ENCODE measurements at regions not wholly inside any gene's neighbourhood (a gene's known extent, or its start where the extent isn't known, plus 50 kb on each side); places are given as distances from the start of the nearest gene placed in this dataset.
A peak's percentile ranks its signal among the peaks of the same experiment; 100 is the strongest.

DNA sequence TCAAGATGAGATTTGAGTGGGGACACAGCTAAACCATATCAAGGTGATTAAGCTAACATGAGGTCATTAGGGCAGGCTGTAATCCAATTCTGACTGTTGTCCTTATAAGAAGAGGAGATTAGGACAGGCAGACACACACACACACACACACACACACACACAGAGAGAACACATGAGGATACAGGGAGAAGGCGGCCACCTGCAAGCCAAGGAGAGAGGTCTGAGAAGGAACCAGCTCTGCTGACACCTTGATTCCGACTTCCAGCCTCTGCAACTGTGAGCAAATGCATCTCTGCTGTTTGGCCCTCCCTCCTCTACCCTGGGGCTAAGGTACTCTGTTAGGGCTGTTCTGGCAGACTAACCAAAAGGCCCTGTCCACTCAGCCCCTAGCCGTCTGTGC lies 112.5 kb upstream of the GSC start:
- no peak for DNase-seq

DNA sequence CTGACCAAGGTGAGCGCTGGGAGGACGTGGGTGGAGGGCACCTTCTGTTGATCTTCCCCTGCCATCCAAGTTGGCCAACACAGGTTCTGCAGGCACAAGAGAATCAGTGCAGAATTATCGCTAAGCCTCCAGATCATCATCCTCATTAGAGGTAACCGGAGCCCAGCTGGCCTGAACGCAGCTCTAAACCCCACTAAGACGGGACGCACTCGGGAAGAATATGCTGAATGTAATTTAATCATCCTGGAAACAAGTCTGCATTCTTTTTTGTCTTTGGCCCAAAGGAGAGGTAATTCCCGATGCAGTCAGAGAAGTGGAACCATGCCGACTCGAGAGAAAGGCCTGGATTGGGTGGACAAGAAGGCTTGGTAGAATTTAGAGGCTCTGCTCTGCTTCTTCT lies 111.0 kb upstream of the GSC start:
- no peak for DNase-seq

DNA sequence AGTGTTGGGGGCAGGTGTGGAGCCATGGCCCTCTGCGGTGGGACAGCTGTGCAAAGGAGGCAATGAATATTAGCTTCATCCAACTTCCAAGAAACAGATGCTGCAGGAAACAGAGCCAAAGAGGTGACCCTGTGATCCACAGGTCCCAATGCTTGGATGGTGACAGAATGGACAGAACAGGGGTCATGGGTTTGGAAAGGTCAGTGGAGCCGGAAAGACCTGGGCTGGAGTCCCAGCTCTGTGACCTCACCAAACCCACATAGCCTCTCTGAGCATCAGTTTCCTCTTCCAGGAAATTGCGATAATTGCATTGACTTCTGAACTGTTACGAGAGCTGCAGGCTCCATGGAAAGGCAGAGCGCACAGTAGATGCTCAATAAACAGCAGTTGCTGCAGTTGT lies 110.2 kb upstream of the GSC start:
- no peak for DNase-seq

DNA sequence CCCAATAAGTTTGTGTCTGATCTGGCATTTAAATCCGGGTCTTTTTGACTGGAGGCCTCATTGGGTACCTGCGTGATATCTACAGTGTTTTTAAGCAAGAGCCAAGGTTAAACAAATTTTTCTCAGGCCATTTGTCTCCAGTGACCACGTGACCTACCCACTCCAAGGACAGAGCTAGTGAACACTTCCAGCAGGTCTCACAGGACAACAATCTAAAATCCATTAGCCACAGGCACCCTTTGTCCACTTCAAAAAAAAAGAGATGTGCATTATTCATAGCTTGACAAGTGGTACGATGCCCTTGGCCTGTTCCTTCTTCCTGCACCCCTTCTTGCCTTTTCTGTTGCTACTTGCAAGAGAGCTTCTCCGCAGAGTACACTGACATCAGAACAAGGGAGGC lies 109.6 kb upstream of the GSC start:
- no peak for DNase-seq

DNA sequence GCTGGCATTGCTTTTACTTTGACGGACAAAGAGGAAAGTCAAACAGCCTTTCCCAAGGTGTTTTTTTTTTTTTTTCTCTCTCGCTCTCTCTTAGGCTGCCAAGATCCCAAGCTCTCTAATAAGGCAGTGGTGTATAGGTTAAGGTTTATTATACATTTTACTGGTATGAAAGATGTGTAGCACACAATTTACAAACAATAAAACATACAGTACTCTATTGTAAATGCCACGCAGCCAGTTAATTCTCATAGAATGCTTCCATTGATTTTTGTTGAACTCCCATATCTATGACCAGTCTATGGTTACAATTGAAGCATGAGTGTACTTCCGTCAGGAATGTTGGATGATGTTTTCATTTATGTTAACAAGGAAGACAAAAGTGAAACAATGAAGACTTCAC lies 106.4 kb upstream of the GSC start:
- no peak for DNase-seq

DNA sequence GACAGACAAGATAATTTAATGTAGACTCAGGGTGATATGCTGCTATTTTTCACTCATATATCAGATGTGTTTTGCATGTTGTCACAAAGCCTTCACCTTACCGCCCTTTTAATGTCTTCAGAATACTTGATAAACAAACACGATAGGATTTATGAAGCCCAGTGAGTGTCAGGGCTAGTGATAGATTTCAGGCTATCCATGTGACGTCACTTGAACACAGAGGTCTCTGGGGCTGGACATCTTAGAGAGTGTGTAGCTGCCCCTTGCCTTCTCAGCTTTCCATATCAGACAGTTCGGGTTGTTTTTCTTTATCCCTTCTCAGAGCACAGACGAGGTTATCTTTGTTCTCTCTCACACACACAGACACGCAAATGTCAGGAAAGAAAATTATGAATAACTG lies 105.3 kb upstream of the GSC start:
- DNase-seq: no peak

DNA sequence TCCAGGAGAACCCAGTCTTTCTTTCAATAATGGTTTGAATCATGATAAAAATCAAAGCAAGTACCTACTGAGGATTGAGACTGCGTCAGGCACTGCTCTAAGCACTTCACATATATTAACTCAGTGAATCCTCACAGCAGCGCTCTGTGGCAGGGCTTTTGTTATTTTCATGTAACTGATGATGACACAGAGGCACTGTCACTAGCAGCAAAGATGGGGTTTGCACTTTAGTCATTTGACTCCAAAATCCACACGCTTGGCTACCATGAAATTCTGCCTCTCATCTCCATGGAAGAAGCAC lies 98.8 kb upstream of the GSC start:
- DNase-seq: no peak

DNA sequence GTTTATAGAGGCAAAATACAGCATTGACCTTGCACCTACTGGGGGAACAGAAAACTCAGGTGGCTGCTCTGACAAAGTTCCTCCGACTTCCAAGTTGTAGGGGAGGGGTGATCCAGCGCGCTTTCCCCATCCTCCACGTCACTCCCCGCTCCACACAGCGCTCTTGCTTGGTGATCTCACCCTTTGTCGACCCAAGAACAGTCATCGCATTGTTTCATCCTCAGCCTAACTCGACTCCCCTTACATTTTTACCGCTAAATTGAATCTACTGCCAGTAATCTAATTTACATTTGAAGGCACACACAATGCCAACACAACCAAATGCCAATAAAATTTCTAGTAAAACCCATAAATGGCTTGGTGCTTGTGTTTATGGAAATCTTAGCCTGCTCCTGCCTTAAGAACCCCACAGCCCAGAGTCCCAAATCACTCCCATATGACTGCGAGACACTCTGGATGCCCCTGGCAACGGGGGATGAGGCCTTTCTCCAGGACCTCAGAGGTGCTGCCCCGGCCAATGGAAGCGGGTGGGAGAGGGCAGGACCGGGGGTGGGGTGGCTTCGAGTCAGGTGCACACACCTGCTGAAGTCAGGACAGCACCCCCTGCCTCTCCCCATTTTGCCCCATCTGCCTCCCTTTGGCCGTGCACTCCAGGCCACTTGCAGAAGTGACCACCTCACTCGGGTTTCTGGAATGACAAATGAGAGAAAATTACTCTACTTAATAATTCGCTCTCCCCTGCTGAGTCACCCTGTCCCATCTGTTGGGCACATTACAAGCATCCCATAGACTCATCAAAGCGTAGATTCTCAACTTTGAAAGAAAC lies 98.2 kb upstream of the GSC start:
- no peak for DNase-seq

DNA sequence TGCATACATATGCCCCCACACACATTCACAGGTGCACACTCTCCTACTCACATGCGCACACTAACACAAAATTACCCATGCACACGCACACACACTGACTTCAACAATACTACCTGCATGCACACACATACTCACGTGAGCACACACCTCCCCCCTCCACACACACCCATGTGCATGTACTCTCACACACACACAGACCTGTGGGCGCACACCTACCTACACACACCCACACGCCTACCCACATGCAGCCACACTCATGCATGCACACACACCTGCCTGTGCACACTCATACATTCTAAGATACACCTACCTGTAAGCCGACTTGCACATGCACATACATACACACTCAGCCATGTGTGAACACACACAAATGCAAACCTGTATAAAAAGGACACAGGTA lies 97.3 kb upstream of the GSC start:
- DNase-seq: no peak

DNA sequence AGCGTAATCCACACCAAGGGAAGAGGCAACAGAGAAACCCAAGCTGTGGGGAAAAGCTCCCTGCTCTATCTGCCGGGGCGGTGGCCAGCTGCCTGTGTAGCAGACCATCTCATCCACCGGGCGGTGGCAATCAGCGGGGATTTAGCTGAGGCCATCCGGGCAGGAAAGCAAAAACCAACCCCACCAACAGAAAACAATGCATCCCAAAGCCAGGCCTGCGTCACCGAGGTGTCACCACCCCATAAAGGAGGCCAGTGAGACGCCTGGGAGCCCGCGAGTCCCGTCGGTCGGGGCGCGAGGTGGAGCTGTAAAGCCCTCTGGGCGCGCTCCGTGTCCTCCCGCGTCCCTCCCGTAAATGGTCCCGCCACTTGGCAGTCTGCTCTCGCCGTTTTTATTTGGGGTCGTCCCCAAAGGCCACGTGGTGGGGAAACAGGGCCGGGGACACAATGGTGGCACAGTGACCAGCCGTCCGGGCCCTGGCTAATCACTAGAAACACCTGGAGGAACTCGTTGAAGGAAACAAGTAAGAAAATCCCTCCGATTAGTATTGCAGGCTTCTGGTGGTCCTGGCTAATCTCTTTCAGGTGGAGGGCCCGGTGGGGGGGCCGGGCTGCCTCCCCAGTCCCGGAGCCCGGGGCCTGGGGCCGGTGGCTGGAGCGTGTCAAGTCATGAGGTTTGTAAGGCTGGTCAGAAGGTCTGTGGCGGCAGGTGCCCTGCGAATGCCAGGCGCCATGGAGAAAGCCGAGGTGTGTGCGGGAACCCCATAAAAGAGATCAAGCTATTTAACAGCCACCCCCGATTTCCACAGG lies 94.7 kb upstream of the GSC start:
- DNase-seq: no peak

DNA sequence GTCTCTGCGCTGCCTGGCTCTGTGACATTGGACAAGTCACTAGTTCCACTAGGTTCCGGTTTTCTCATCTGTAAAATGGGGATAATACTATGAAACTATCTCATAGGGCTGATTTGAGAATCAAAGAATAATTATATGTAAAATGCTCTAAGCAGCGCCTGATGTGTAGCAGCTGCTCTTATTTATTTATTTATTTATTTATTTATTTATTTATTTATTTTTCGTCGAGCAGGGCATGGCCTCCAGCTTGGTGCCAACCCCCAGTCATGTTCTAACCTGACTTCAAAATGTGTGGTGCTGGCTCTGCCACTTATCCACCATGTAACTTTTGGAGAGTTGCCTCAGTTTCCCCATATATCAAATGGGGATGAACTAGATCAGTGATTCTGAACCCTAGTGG lies 93.5 kb upstream of the GSC start:
- DNase-seq: no peak

DNA sequence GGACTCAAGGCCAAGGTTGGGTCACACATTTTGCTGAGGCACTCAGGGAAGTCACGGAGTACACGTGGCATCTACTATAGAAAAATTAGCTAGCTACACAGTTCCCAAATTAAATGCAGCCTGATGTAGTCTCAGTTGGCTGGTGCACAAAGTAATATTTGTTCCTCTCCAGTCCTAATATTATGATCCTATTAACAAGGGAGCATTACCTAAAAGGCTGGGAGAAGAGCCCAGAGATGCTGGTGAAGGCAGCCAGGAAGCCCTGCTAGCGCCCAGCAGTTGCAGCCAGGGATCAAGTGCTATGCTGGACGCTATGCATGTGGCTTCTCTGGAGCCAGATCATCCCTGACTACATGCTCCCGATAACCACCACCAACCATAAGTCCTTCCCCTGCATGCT lies 88.0 kb upstream of the GSC start:
- no peak for DNase-seq

DNA sequence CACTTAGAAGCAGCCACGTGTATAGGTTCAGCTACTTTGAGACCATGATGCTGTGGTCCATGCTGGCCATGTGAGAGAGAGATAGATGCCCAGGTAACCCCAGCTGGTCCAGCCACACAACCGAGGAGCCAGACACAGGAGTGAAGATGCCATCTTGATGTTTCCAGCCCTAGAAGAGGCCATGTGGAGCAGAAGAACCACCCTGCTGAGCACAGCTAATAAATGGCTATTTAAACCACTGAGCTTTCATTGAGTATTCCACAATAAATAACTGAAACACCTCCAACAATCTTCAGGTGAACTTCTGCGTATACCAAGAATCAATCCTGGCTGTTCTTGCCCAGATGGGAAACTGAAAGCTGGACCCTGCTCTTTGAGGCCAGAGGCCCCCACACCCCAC lies 84.0 kb upstream of the GSC start:
- DNase-seq: no peak

DNA sequence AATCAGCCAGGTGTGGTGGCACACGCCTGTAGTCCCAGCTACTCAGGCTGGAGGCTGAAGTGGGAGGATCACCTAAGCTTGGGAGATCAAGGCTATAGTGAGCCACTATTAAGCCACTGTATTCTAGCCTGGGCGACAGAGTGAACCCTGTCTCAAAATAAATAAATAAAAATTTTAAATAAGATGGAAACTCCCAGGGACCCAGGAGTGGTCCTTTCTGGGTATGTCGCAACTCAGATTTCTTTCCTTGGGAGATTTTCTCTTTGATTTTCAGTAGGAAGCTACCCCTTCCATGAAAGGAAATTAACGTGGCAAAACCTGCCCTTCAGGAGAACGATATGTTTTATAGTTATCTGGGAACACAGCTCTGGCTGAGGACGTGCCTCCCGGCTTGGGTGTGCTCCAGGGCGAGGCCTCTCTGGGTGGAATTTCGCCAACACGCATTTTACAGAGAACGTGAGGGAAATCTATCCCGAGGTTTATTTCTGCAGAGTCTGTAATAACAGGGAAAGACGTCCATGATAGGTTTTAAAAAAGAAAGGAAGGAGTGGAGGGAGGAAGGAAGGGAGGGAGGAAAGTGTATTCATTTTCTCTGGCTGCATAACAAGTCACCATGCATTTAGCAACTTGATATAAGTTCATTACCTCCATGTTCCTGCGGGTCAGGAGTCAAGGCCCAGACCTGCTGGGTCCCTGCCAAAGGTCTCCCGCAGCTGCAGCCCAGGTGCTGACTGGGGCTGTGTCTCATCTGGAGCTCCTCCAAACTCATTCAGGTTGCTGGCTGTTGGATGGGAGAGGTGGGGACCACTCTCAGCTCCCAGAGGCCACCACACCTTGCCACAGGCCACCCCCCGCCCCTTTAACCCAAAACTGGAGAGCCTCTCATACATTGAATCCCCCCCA lies 80.6 kb upstream of the GSC start:
- DNase-seq: peak; percentile 48

DNA sequence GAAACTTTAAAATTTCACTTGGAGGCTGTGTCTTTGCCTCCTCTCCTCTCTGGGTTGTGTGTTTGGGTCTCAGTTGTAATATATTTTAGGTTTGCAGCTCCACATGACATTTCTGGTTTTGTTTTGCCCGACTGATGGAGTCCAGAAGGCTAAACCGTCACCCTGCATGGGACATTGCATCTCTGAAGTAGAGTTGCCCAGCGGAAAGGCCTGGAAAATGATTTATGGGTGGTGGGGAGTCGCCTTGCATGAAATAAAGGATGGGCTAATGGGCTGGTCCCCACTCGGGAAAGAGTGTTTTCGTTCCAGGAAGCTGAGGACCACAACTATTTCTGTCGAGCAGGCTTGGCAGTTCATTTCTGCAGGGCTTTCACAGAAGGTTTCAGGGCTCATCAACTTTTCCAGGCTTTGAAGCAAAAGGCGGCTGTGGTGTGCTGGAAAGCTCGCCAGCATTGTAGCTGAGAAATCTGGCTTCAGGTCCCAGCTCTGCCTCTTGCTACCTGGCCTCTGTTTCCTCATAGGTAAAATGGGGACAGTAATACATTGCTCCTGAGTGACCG lies 74.8 kb upstream of the GSC start:
- DNase-seq: no peak

DNA sequence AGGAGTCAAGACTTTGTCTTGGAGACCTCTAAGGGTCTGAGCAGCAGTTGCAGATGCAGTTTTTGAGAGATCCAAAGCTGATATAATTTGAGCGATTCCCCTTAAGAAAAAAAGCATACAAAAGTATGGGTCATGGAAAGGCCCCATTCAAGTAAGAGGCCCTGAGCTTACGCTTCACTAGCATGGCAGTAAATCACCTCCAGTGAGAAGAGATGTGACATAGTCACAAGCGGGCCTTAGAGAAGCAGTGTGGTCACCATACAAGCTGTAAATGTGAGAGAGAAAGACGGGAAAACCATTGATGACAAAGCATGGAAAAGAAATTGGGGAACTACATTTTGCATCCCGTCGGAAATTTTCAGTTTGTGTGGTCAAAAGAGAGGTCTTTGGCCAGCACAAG lies 70.6 kb upstream of the GSC start:
- no peak for DNase-seq

DNA sequence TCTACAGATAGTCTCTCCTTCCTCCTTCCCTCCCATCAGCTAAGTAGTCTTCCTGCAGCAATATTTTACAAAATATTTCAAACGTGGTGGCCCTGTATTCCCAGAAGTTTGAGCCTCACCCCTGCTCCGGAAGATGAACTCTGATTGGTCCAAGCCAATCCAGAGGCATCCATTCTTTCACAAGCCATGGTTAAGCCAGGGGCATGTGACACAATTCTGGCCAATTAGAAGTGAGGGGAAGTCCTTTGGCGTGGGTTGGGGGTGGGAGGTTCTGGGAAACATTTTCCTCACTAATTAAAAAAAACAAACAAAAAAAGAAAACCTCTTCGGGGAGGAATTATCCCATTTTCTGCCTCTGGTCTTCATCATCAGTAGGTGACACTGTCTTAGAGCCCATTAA lies 69.4 kb upstream of the GSC start:
- no peak for DNase-seq

DNA sequence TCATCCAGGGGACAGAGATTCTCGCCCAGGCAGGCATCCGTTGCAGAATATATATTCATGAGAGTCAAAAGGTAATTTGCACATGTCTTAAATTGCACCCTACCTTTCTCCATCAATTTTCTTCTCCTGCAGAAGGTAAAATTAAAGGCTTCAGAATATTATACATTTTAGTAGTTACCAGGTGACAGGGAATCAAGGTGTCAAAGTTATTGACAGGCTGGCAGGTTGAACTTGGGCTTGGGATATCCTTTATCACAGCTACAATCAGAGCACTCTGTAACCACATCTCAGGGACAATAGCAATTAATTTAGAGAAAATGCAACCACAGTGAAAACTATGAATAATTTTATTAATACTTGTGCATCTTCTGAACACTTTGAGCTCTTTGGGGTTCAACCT lies 66.9 kb upstream of the GSC start:
- DNase-seq: no peak

DNA sequence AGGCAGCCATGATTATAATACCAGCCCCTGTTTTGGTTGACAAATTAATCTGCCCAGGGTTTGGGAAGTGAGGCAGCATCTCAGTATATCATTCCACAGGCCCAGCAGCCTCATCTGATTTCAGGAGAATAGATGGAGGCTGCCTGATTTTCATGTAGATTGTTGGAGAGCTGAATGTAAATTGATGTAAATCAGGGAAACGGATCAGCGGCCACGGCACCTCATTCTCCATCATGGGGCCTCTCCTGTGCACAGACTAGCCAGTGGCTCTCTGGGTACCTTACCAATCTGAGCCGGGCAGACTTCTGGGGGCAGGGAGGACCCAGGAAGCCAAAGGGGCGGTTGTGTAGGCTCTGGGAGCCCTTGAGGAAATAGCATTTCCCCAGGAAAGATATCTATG lies 63.7 kb upstream of the GSC start:
- no peak for DNase-seq

DNA sequence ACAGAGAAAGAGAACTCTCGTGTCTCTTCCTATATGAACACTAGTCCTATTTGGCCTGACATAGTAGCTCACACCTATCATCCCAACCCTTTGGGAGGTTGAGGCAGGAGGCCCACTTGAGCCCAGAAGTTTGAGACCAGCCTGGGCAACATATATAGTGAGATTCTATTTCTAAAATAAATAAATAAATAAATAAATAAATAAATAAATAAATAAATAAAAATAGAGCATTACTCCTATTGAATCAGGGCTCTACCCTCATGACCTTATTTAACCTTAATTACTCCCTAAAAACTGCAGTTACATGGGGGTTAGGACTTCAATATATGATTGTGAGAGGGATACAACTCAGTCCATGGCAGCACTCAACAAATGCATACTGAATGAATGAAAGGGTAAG lies 61.2 kb upstream of the GSC start:
- no peak for DNase-seq

DNA sequence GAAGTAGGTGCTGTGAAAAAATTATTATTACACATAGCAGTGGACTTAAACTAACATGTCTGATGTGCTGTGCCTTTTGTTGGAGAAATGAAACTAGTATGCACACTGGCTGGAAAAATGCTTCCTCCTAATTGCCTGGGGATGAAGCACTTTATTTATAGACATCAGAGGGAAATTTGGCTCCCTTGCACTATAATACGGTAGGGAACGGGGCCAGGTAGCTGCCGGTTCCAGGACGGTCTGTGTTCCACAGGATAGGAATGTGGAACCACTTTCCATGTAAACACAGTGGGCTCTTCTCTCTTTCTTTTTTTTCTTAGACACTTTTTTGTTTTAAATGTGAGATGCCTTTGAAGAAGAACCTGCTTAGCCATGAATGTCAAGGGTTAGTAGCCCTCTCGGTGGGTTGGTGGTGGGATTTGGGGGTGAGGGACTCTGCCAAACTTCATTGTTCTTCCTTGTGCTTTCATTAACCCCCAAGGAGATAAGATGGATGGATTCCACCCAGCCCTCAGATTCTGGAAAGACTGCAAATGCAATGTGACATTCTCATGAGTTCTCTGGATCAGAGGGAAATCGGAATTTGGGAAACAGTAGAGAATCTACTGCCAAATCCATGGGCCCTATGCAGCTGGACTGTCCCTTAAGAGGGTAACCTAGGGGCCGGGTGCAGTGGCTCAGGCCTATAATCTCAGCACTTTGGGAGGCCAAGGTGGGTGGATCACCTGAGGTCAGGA lies 58.0 kb upstream of the GSC start:
- no peak for DNase-seq

DNA sequence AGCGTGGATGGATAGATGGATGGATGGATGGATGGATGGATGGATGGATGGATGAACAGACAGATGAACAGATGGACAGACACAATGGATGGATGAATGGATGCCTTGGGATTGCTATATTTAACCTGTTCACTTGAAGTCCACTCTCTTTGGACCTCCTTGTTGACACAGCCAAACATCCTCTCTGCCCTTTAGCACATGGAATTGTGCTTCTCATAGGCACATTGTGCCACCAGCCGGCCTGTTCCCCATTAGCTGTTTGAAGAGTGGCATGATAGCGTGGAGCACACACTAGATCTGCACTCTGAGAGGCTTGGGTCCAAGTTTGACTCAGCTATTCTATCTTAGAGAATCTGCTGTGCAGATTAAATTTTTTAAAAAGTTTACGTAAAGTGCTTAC lies 56.9 kb upstream of the GSC start:
- DNase-seq: no peak
